ENCODE measurements at regions not wholly inside any gene's neighbourhood (a gene's known extent, or its start where the extent isn't known, plus 50 kb on each side); places are given as distances from the start of the nearest gene placed in this dataset.

DNA sequence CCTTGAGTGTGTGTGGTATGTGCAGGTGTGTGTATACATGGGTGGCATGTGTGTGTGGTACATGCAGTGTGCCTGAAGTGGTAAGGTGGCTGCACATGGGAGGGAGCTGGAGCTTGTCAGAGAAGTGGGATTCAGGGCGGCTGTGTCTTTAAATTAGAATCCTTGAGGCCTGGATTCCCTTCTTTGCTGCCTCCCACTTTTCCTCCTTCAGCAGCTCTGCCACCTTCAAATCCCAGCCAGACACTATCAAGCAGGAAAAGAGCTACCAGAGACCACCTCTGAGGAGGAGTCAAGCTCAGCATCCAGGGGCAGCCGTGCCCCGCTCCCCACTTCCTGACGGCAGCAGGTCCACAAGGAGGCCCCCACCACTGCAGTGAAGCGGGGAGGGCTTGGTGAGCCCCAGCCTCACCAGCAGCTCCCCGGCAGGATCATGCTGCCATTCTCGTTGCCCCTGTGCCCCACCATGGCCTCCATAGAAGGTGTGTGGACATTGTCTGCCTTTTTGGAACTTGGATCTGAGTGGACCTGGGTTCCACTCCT is 131.0 kb upstream of the MLN start:
- DNase-seq (ENCODE audit: low read depth, low spot score), result no peak
- in situ Hi-C loops (cut with HindIII; ENCODE audit: low sequenced_read_pairs), result no loop called here
- TF ChIP-seq, protein P1, sequence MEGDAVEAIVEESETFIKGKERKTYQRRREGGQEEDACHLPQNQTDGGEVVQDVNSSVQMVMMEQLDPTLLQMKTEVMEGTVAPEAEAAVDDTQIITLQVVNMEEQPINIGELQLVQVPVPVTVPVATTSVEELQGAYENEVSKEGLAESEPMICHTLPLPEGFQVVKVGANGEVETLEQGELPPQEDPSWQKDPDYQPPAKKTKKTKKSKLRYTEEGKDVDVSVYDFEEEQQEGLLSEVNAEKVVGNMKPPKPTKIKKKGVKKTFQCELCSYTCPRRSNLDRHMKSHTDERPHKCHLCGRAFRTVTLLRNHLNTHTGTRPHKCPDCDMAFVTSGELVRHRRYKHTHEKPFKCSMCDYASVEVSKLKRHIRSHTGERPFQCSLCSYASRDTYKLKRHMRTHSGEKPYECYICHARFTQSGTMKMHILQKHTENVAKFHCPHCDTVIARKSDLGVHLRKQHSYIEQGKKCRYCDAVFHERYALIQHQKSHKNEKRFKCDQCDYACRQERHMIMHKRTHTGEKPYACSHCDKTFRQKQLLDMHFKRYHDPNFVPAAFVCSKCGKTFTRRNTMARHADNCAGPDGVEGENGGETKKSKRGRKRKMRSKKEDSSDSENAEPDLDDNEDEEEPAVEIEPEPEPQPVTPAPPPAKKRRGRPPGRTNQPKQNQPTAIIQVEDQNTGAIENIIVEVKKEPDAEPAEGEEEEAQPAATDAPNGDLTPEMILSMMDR (IDR thresholded peaks at IDR 0.05; ENCODE audit: low read depth, low read length), result no peak
- H3K4me3 ChIP-seq (ENCODE audit: low read depth, low read length), result no peak overlapping the region

DNA sequence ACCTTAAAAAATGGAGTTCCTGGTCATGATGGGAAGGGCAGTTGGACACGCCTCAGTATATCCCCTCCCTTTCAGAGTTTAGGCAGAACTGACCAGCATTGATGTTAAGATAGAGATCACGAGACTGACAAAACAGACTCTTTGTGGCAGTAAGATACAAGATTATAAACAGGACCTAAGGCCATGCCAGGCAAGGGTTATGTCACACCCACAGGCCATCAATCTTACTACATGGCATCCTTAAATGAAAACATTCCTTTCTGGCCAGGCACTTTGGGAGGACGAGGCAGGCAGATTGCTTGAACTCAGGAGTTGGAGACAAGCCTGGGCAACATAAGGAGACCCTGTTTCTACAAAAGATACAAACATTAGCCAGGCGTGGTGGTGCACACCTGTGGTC is 129.3 kb upstream of the MLN start:
- no peak for DNase-seq (ENCODE audit: low read depth, low spot score)
- in situ Hi-C loops (cut with HindIII; ENCODE audit: low sequenced_read_pairs), result no loop called here
- TF ChIP-seq, protein P1 (IDR thresholded peaks at IDR 0.05; ENCODE audit: low read depth, low read length), result no peak
- no peak overlapping the region for H3K4me3 ChIP-seq (ENCODE audit: low read depth, low read length)

DNA sequence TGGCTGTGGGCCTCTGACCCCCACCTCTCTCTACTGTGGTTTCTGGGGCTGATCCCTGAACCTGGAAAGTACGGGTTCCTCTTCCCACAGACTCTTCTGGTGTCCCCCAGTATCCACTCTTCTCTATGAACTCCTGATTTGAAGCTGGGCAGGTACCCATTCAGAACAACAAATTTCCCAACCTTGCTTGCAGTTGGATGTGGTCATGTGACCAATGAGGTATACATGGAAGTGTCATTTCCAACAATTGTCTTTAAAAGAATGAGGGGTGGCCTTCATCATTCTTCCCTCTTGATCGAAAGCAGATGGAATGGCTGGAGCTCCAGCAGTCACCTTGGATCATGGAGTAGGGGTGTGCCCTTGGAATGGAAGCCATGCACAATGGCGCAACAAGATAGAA is 128.0 kb upstream of the MLN start:
- no peak for DNase-seq (ENCODE audit: low read depth, low spot score)
- TF ChIP-seq, protein P1 (IDR thresholded peaks at IDR 0.05; ENCODE audit: low read depth, low read length), result no peak
- in situ Hi-C loops (cut with HindIII; ENCODE audit: low sequenced_read_pairs), result no loop called here
- no peak overlapping the region for H3K4me3 ChIP-seq (ENCODE audit: low read depth, low read length)

DNA sequence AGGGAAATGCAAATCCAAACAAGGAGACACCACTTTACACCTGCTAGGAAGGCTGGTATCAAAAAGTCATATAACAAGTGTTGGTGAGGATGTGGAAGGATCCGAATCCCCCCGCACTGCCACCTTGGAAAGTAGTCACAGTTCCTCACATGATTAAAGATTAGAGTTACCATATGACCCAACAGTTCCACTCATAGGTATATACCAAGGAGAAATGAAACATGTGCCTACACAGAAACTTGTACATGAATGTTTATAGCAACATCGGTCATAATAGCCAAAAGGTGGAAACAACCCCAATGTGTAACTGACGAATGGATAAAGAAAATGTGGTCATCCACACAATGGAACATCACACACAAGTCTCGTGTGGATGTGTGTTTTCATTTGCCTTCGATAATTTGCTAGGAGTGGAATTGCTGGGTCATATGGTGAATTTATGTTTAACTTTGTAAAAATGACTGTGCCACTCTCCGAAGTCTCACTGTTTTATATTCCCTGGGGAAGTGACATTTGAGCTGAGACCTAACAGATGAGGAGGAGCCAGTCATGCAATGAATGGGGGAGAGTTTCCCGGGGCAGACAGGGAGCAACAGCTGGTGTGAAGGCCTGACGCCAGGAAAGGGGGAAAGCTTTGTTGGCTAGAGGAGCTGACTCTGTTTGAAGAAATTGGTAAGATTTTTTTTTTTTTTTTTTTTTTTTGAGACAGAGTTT is 125.9 kb upstream of the MLN start:
- no peak overlapping the region for H3K4me3 ChIP-seq (ENCODE audit: low read depth, low read length)
- TF ChIP-seq, protein P1 (IDR thresholded peaks at IDR 0.05; ENCODE audit: low read depth, low read length), result no peak
- no peak for DNase-seq (ENCODE audit: low read depth, low spot score)
- in situ Hi-C loops (cut with HindIII; ENCODE audit: low sequenced_read_pairs), result no loop called here

DNA sequence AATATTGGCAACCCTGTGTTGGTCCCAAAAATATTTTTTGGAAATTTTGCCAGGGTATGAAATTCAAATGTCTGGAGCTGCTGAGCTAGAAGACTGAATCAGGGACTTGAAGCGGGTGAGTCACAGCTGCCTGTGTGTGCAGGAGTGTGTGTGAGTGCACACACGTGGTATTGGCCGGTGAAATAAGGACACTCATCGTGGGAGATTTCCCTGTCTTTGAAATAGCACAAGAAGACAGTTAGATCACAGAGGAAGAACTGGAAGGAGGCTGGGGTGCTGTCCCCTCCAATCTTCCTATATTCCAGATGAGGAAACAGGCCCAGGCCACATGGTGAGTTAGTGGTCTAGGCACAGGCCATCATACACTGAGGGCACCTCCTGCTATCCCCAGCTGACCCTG is 123.8 kb upstream of the MLN start:
- DNase-seq (ENCODE audit: low read depth, low spot score), result peak; percentile 10
- TF ChIP-seq, protein P1 (IDR thresholded peaks at IDR 0.05; ENCODE audit: low read depth, low read length), result no peak
- no peak overlapping the region for H3K4me3 ChIP-seq (ENCODE audit: low read depth, low read length)
- in situ Hi-C loops (cut with HindIII; ENCODE audit: low sequenced_read_pairs), result no loop called here

DNA sequence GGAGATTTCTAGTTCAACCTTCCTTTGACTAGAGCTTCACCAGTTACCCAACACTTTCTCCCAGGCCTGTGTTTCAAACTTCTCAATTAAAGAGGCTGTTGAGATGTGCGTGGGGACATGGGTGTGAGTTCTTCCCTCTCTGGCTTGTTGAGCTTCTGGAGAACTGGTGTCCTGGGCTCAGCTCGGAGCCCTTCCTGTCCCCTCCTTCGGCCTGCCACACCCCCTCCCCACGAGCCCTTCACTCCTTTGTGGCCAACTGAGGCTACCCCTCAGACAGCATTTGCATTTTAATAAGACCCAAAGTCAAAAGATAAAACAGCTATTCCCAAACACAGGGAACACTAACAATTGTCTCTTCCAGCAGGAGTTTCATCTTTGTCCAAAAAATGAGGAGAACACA is 123.3 kb upstream of the MLN start:
- no peak overlapping the region for H3K4me3 ChIP-seq (ENCODE audit: low read depth, low read length)
- TF ChIP-seq, protein P1 (IDR thresholded peaks at IDR 0.05; ENCODE audit: low read depth, low read length), result no peak
- in situ Hi-C loops (cut with HindIII; ENCODE audit: low sequenced_read_pairs), result no loop called here
- DNase-seq (ENCODE audit: low read depth, low spot score), result no peak
